Parathyroid adenoma (tissue), 2 donors: ENCODE measurements at regions not wholly inside any gene's neighbourhood (a gene's known extent, or its start where the extent isn't known, plus 50 kb on each side); places are given as distances from the start of the nearest gene placed in this dataset.
"Not testable (repeated sequence)": the region's sequence is repeated elsewhere in the genome, so short reads cannot be mapped to it uniquely, and the experiment has no call there.

Experiments used
- H2AFZ ChIP-seq: fragments of 300-600 bp; sonication (generic); one replicate; pipeline ENCODE4 v1.7.0; 2017; ENCODE audit warnings: antibody characterized with exemption, mild to moderate bottlenecking
- H3K27ac ChIP-seq: fragments of 300-600 bp; sonication (generic); one replicate; pipeline ENCODE4 v1.7.0; 2017
- H3K27me3 ChIP-seq: fragments of 300-600 bp; sonication (generic); one replicate; pipeline ENCODE4 v1.7.0; 2017; ENCODE audit warnings: low read length; ENCODE audit not compliant: control insufficient read depth, insufficient read depth
- H3K36me3 ChIP-seq: fragments of 300-600 bp; sonication (generic); one replicate; pipeline ENCODE4 v1.7.0; 2017; ENCODE audit warnings: low read length; ENCODE audit not compliant: control insufficient read depth, insufficient read depth
- H3K4me1 ChIP-seq: fragments of 300-600 bp; sonication (generic); one replicate; pipeline ENCODE4 v1.7.0; 2017; ENCODE audit warnings: control low read depth
- H3K4me2 ChIP-seq: fragments of 300-600 bp; sonication (generic); one replicate; pipeline ENCODE4 v1.7.0; 2017; ENCODE audit warnings: low read length
- H3K4me3 ChIP-seq: fragments of 300-600 bp; sonication (generic); one replicate; pipeline ENCODE4 v1.7.0; 2017; ENCODE audit warnings: low read depth, low read length
- H3K79me2 ChIP-seq: fragments of 300-600 bp; sonication (generic); one replicate; pipeline ENCODE4 v1.7.0; 2017; ENCODE audit warnings: control low read depth
- H3K9ac ChIP-seq: fragments of 300-600 bp; sonication (generic); one replicate; pipeline ENCODE4 v1.7.0; 2017; ENCODE audit warnings: mild to moderate bottlenecking
- H3K9me3 ChIP-seq: fragments of 300-600 bp; sonication (generic); one replicate; pipeline ENCODE4 v1.7.0; 2017; ENCODE audit warnings: low read length; ENCODE audit not compliant: control insufficient read depth
- CTCF ChIP-seq: fragments of 300-600 bp; sonication (generic); IDR thresholded peaks from one replicate; pipeline ENCODE4 v1.7.0; 2017; ENCODE audit warnings: antibody characterized with exemption, mild to moderate bottlenecking
- donor health status: primary hyperparathyroidism.

GRCh38 chr5:163330723-163331668, 106.4 kb upstream of the CCNG1 start:
- Histone ChIP-seq H3K79me2 (no peaks in the 10 kb centered on the region), H3K27ac (no peak overlapping the region), H3K36me3 (no peaks in the 10 kb centered on the region), H3K27me3 (no peaks in the 10 kb centered on the region), H3K4me2 (no peak overlapping the region), H3K9me3 (no peaks in the 10 kb centered on the region), H2AFZ (no peak overlapping the region), H3K4me3 (no peak overlapping the region), H3K9ac (no peak overlapping the region), H3K4me1 (no peaks in the 10 kb centered on the region)
- TF ChIP-seq CTCF = no peak

- H3K79me2 ChIP-seq, H3K36me3 ChIP-seq, H3K4me3 ChIP-seq, H3K27ac ChIP-seq, H3K4me2 ChIP-seq, H3K4me1 ChIP-seq, H3K9ac ChIP-seq, H2AFZ ChIP-seq, H3K9me3 ChIP-seq, H3K27me3 ChIP-seq: not testable (repeated sequence)
Observed at GRCh38 chr5:163336074-163336473, 101.3 kb upstream of the CCNG1 start.

GRCh38 chr5:163339148-163339547, 98.2 kb upstream of the CCNG1 start:
- TF ChIP-seq CTCF = no peak

GRCh38 chr5:163340378-163340777, 97.0 kb upstream of the CCNG1 start:
- not testable (repeated sequence) for H3K79me2 ChIP-seq, H2AFZ ChIP-seq, H3K9ac ChIP-seq, H3K9me3 ChIP-seq, H3K4me2 ChIP-seq, H3K4me3 ChIP-seq, H3K27me3 ChIP-seq, H3K4me1 ChIP-seq, H3K36me3 ChIP-seq, H3K27ac ChIP-seq

More at GRCh38 chr5:163339148-163339547, 98.2 kb upstream of the CCNG1 start:
- Histone ChIP-seq H3K36me3 (no peaks in the 10 kb centered on the region), H3K4me3 (no peak overlapping the region), H3K79me2 (no peaks in the 10 kb centered on the region), H3K9ac (no peak overlapping the region), H2AFZ (no peak overlapping the region), H3K9me3 (no peaks in the 10 kb centered on the region), H3K4me1 (no peaks in the 10 kb centered on the region), H3K27me3 (no peaks in the 10 kb centered on the region), H3K27ac (no peak overlapping the region), H3K4me2 (no peak overlapping the region)

GRCh38 chr5:163342306-163342705, 95.1 kb upstream of the CCNG1 start:
- no peak for TF ChIP-seq CTCF

More at GRCh38 chr5:163342306-163342705, 95.1 kb upstream of the CCNG1 start:
- no peak overlapping the region for H3K27ac ChIP-seq
- H3K4me1 ChIP-seq = no peaks in the 10 kb centered on the region
- H3K79me2 ChIP-seq = no peaks in the 10 kb centered on the region
- H3K36me3 ChIP-seq = no peaks in the 10 kb centered on the region
- H3K27me3 ChIP-seq = no peaks in the 10 kb centered on the region
- no peak overlapping the region for H2AFZ ChIP-seq
- H3K4me3 ChIP-seq = no peak overlapping the region
- H3K9ac ChIP-seq = no peak overlapping the region
- no peak overlapping the region for H3K4me2 ChIP-seq
- H3K9me3 ChIP-seq = no peaks in the 10 kb centered on the region
